H1 (cell line): ENCODE measurements at regions not wholly inside any gene's neighbourhood (a gene's known extent, or its start where the extent isn't known, plus 50 kb on each side); places are given as distances from the start of the nearest gene placed in this dataset.

ENCODE experiments used
- CTCF ChIA-PET: fragments of 300-600 bp; sonication (Branson Sonifier 250); formaldehyde crosslinking; loops from one replicate; lab custom pipeline; 2021; ENCODE audit not compliant: partially characterized antibody; lab: Charles Lee
- POLR2A ChIA-PET: fragments of 300-600 bp; sonication (Branson Sonifier 250); formaldehyde crosslinking; loops from one replicate; lab custom pipeline; 2021; ENCODE audit warnings: inconsistent platforms; ENCODE audit not compliant: partially characterized antibody; lab: Charles Lee
- DNase-seq, 2 experiments: peaks; one replicate each; pipeline versions ENCODE4 v3.0.0 to v3.0.0-alpha.2; 2010 to 2022; ENCODE audit warnings: low spot score in 2 of 2, low read depth in 1 of 2, mixed read lengths in 1 of 2
- FAIRE-seq: peaks from 2 replicates; lab custom pipeline; 2011; peaks lifted over from hg19 to GRCh38; lab: Jason Lieb, UNC
- H2AFZ ChIP-seq: 2 replicates; pipeline ENCODE4 v1.8.1; 2012; ENCODE audit warnings: low read length, inconsistent platforms
- H2AK5ac ChIP-seq: 2 replicates; pipeline ENCODE4 v1.6.1; 2013; ENCODE audit warnings: low read depth, low read length
- H2BK120ac ChIP-seq: replicated peaks from 2 replicates; pipeline ENCODE3; 2013; ENCODE audit warnings: low read depth, low read length, inconsistent platforms
- H2BK12ac ChIP-seq: 2 replicates; pipeline ENCODE4 v1.6.1; 2013; ENCODE audit warnings: low read depth, low read length
- H2BK15ac ChIP-seq: 2 replicates; pipeline ENCODE4 v1.6.1; 2013; ENCODE audit warnings: low read length
- H2BK20ac ChIP-seq: 2 replicates; pipeline ENCODE4 v1.6.1; 2013; ENCODE audit warnings: low read length
- H2BK5ac ChIP-seq: 2 replicates; pipeline ENCODE4 v1.6.1; 2013; ENCODE audit warnings: low read depth, low read length
- H3K14ac ChIP-seq: 2 replicates; pipeline ENCODE4 v1.6.1; 2013; ENCODE audit warnings: inconsistent platforms; ENCODE audit not compliant: insufficient read length
- H3K18ac ChIP-seq: 2 replicates; pipeline ENCODE4 v1.6.1; 2013; ENCODE audit warnings: low read length; ENCODE audit errors: extremely low read depth
- H3K23ac ChIP-seq: 2 replicates; pipeline ENCODE4 v1.6.1; 2013; ENCODE audit warnings: inconsistent platforms; ENCODE audit not compliant: insufficient read length
- H3K23me2 ChIP-seq: 2 replicates; pipeline ENCODE4 v1.6.1; 2013; ENCODE audit warnings: low read depth, low read length
- H3K27ac ChIP-seq: 2 replicates; pipeline ENCODE4 v1.6.1; 2011; ENCODE audit warnings: low read depth, low read length, inconsistent platforms
- H3K27me3 ChIP-seq, 4 experiments: replicated peaks in 1 of 4; 1 replicate in 1 of 4; 2 replicates in 3 of 4; pipeline versions ENCODE4 v1.6.1 to v1.8.1; 2011 to 2013; ENCODE audit warnings: low read length in 3 of 4, mild to moderate bottlenecking in 3 of 4, inconsistent platforms in 2 of 4, mixed read lengths in 2 of 4, moderate library complexity in 1 of 4; ENCODE audit not compliant: control insufficient read depth in 3 of 4, insufficient read depth in 3 of 4; ENCODE audit errors: extremely low read depth in 1 of 4
- H3K36me3 ChIP-seq, 4 experiments: 2 replicates each; pipeline versions ENCODE4 v1.6.1 to v1.8.1; 2011 to 2013; ENCODE audit warnings: mild to moderate bottlenecking in 4 of 4, low read length in 3 of 4, moderate library complexity in 2 of 4, control low read depth in 1 of 4, inconsistent platforms in 1 of 4; ENCODE audit not compliant: insufficient read depth in 4 of 4, control insufficient read depth in 2 of 4
- H3K4ac ChIP-seq: replicated peaks from 2 replicates; pipeline ENCODE3; 2013; ENCODE audit warnings: low read length, low read depth, mixed read lengths, inconsistent platforms; ENCODE audit not compliant: insufficient read length
- H3K4me1 ChIP-seq, 4 experiments: replicated peaks in 1 of 4; 1 replicate in 1 of 4; 2 replicates in 3 of 4; pipeline versions ENCODE4 v1.6.1 to v1.8.1; 2011 to 2013; ENCODE audit warnings: low read length in 3 of 4, inconsistent platforms in 2 of 4, mixed read lengths in 1 of 4; ENCODE audit not compliant: insufficient read depth in 4 of 4, control insufficient read depth in 3 of 4
- H3K4me2 ChIP-seq, 2 experiments: 2 replicates each; pipeline versions ENCODE4 v1.6.1 to v1.8.1; 2011 to 2013; ENCODE audit warnings: low read depth in 2 of 2, low read length in 2 of 2, control low read depth in 1 of 2, inconsistent platforms in 1 of 2, mild to moderate bottlenecking in 1 of 2; ENCODE audit not compliant: insufficient read depth in 1 of 2
- H3K4me3 ChIP-seq, 4 experiments: fragments of 200-600, 300-600 bp in 1 of 4; sonication (generic), shearing (Covaris generic), sonication (Bioruptor Twin) in 1 of 4; 2 replicates each; pipeline versions ENCODE4 v1.5.1 to v1.8.1; 2011 to 2016; ENCODE audit warnings: low read length in 4 of 4, low read depth in 3 of 4, control low read depth in 2 of 4, inconsistent platforms in 2 of 4, mild to moderate bottlenecking in 2 of 4, mixed read lengths in 1 of 4, moderate library complexity in 1 of 4; ENCODE audit not compliant: insufficient read depth in 2 of 4; ENCODE audit errors: extremely low read depth in 1 of 4
- H3K56ac ChIP-seq: replicated peaks from 2 replicates; pipeline ENCODE3; 2013; ENCODE audit warnings: low read depth, mild to moderate bottlenecking, mixed read lengths, low read length, inconsistent platforms; ENCODE audit not compliant: insufficient read length
- H3K79me1 ChIP-seq: 2 replicates; pipeline ENCODE4 v1.6.1; 2013; ENCODE audit warnings: low read depth, low read length, control low read depth
- H3K79me2 ChIP-seq, 2 experiments: 2 replicates each; pipeline versions ENCODE4 v1.6.1 to v1.8.1; 2012 to 2013; ENCODE audit warnings: low read length in 2 of 2, mild to moderate bottlenecking in 2 of 2, inconsistent platforms in 1 of 2; ENCODE audit not compliant: insufficient read depth in 2 of 2, control insufficient read depth in 1 of 2
- H3K9ac ChIP-seq, 4 experiments: replicated peaks in 1 of 4; 1 replicate in 1 of 4; 2 replicates in 3 of 4; pipeline versions ENCODE4 v1.6.1 to v1.8.1; 2011 to 2013; ENCODE audit warnings: low read depth in 3 of 4, low read length in 3 of 4, control low read depth in 2 of 4, mild to moderate bottlenecking in 2 of 4, moderate library complexity in 2 of 4, inconsistent platforms in 1 of 4; ENCODE audit errors: extremely low read depth in 1 of 4
- H3K9me3 ChIP-seq, 2 experiments: 2 replicates each; pipeline versions ENCODE4 v1.6.1 to v1.8.1; 2012 to 2013; ENCODE audit warnings: mild to moderate bottlenecking in 2 of 2, moderate library complexity in 2 of 2, control low read depth in 1 of 2, inconsistent platforms in 1 of 2, low read depth in 1 of 2, low read length in 1 of 2, mixed read lengths in 1 of 2; ENCODE audit not compliant: insufficient read depth in 2 of 2
- H4K20me1 ChIP-seq, 2 experiments: replicated peaks in 1 of 2; 2 replicates each; pipeline versions ENCODE3 to v1.8.1; 2011 to 2013; ENCODE audit warnings: inconsistent platforms in 2 of 2, low read length in 2 of 2, mild to moderate bottlenecking in 1 of 2; ENCODE audit not compliant: insufficient read depth in 2 of 2, control insufficient read depth in 1 of 2
- H4K5ac ChIP-seq: 2 replicates; pipeline ENCODE4 v1.6.1; 2013; ENCODE audit warnings: low read length, low read depth, mixed read lengths, inconsistent platforms; ENCODE audit not compliant: insufficient read length
- H4K8ac ChIP-seq: 2 replicates; pipeline ENCODE4 v1.8.0; 2013; ENCODE audit warnings: mild to moderate bottlenecking, moderate library complexity, low read length, inconsistent platforms; ENCODE audit not compliant: insufficient read depth; ENCODE audit errors: extremely low read depth
- H4K91ac ChIP-seq: replicated peaks from 2 replicates; pipeline ENCODE3; 2013; ENCODE audit warnings: low read length, mixed read lengths, inconsistent platforms; ENCODE audit not compliant: insufficient read length
- ATF3 ChIP-seq: IDR thresholded peaks from 2 replicates; pipeline ENCODE4 v1.6.1; 2011; ENCODE audit warnings: low read depth, mild to moderate bottlenecking, low read length; ENCODE audit not compliant: insufficient read depth
- CTBP2 ChIP-seq: IDR thresholded peaks from 2 replicates; pipeline ENCODE4 v1.7.0; 2011; ENCODE audit warnings: borderline replicate concordance, mild to moderate bottlenecking, moderate library complexity, mixed read lengths, low read length; ENCODE audit not compliant: insufficient read depth, insufficient read length
- KDM4A ChIP-seq: IDR thresholded peaks from one replicate; pipeline ENCODE4 v1.7.1; 2012; ENCODE audit warnings: low read depth, mild to moderate bottlenecking, moderate library complexity, low read length, inconsistent platforms; ENCODE audit not compliant: severe bottlenecking
- MAFK ChIP-seq: IDR thresholded peaks from 2 replicates; pipeline ENCODE4 v1.6.1; 2012; ENCODE audit warnings: low read depth, mild to moderate bottlenecking, improper control_type of control experiment, low read length
- PHF8 ChIP-seq: fragments of 200-600 bp; sonication (generic); conservative IDR thresholded peaks from 2 replicates; pipeline ENCODE4 v1.7.1; 2012; ENCODE audit warnings: low read depth, mild to moderate bottlenecking, inconsistent platforms, low read length, moderate library complexity
- POLR2AphosphoS5 ChIP-seq: IDR thresholded peaks from 2 replicates; pipeline ENCODE4 v1.6.1; 2011; ENCODE audit warnings: low read depth, low read length
- POU5F1 ChIP-seq: IDR thresholded peaks from 2 replicates; pipeline ENCODE4 v1.6.1; 2011; ENCODE audit warnings: low read depth, mild to moderate bottlenecking, low read length, moderate library complexity
- RFX5 ChIP-seq: IDR thresholded peaks from 2 replicates; pipeline ENCODE4 v1.6.1; 2011; ENCODE audit warnings: low read depth, low read length, improper control_type of control experiment, borderline replicate concordance
- WGBS, 2 experiments: shearing (Covaris generic) in 1 of 2; methylation state at CpG; one replicate each; pipeline versions ENCODE4 v1.1.6 to v1.1.7; 2013 to 2015; ENCODE audit warnings: low lambda C conversion rate in 2 of 2, mixed read lengths in 2 of 2, inconsistent platforms in 1 of 2, low coverage in 1 of 2, missing lambda C conversion rate in 1 of 2; ENCODE audit not compliant: insufficient replicate concordance in 2 of 2, insufficient coverage in 1 of 2, insufficient read length in 1 of 2; ENCODE audit errors: extremely low coverage in 1 of 2, missing lambda C conversion rate in 1 of 2; 5-methylcytosine and 5-hydroxymethylcytosine counted together

GRCh38 chr10:128924918-128925317 is 542.1 kb upstream of the MGMT start:
- H2BK120ac ChIP-seq, result no peak overlapping the region
- no peak overlapping the region for H3K9ac ChIP-seq
- 94% methylated on average over 4 of the region's 4 CpGs; no CpG with 5 or more reads in 1 of the 2 experiments for WGBS, 2 experiments
- H3K4me3 ChIP-seq, result no peak overlapping the region
- H4K8ac ChIP-seq, result no peak overlapping the region; the same call in 1 of the 2 replicates
- no peaks in the 10 kb centered on the region; a peak in 1 of 7 replicates for H3K4me1 ChIP-seq
- H3K23me2 ChIP-seq, result no peaks in the 10 kb centered on the region
- no peak overlapping the region for H2BK12ac ChIP-seq
- H3K4me2 ChIP-seq, result no peak overlapping the region
- ChIA-PET POLR2A (no interaction called here), CTCF (no interaction called here)
- H2BK15ac ChIP-seq, result no peak overlapping the region
- no peak for TF ChIP-seq RFX5
- no peak for TF ChIP-seq ATF3
- no peak for TF ChIP-seq KDM4A
- TF ChIP-seq POU5F1, result no peak
- TF ChIP-seq POLR2AphosphoS5, result no peak
- no peak for TF ChIP-seq CTBP2
- no peak for TF ChIP-seq MAFK
- TF ChIP-seq PHF8, result no peak
- no peak overlapping the region for H3K14ac ChIP-seq
- H3K56ac ChIP-seq, result no peak overlapping the region
- no peaks in the 10 kb centered on the region for H3K79me1 ChIP-seq
- no peak overlapping the region for H2BK5ac ChIP-seq
- H3K27ac ChIP-seq, result no peak overlapping the region
- H3K18ac ChIP-seq, result no peak overlapping the region
- H3K9me3 ChIP-seq, result no peaks in the 10 kb centered on the region
- H4K20me1 ChIP-seq, result no peaks in the 10 kb centered on the region
- no peak overlapping the region for H3K23ac ChIP-seq
- no peak overlapping the region for H2BK20ac ChIP-seq
- H3K36me3 ChIP-seq, result no peaks in the 10 kb centered on the region
- H3K4ac ChIP-seq, result no peak overlapping the region
- no peaks in the 10 kb centered on the region for H3K27me3 ChIP-seq
- H3K79me2 ChIP-seq, result no peaks in the 10 kb centered on the region
- no peak overlapping the region for H2AK5ac ChIP-seq
- no peak overlapping the region for H4K91ac ChIP-seq
- H4K5ac ChIP-seq, result no peak overlapping the region
- no peak overlapping the region for H2AFZ ChIP-seq
- FAIRE-seq, result no peak
- DNase-seq, result no peak
